K562 (cell line): ENCODE measurements at regions not wholly inside any gene's neighbourhood (a gene's known extent, or its start where the extent isn't known, plus 50 kb on each side); places are given as distances from the start of the nearest gene placed in this dataset.

ENCODE experiments used
- ATAC-seq: fragments of 200-7000 bp; cut with Tn5 transposase; 3 replicates; pipeline ENCODE4 v1.9.1; 2020; ENCODE audit warnings: moderate library complexity
- BruUV-seq: library from RNA; stranded (reverse); fragments of 400-500 nt; replicated peaks from 2 replicates; lab custom pipeline; 2021; lab: Mats Ljungman, UMichigan
- CTCF ChIA-PET: fragments of 300-600 bp; formaldehyde crosslinking; extraction: SDS; loops from one replicate; lab custom pipeline; 2021; ENCODE audit warnings: low intra/inter-chr PET ratio; lab: Yijun Ruan, JAX
- POLR2A ChIA-PET: fragments of 300-600, 350-650 bp; sonication (Branson Sonifier 250); formaldehyde crosslinking; extraction: SDS; loops from one replicate; lab custom pipeline; 2021; ENCODE audit warnings: antibody characterized with exemption, inconsistent platforms; lab: Yijun Ruan, JAX
- DNase-seq, 4 experiments: peaks; one replicate each; pipeline versions ENCODE4 v3.0.0 to v3.0.0-alpha.2; 2011 to 2018; ENCODE audit warnings: low spot score in 3 of 4, mixed read lengths in 3 of 4; ENCODE audit errors: extremely low read depth in 1 of 4
- FAIRE-seq: peaks from 2 replicates; lab custom pipeline; 2011; peaks lifted over from hg19 to GRCh38; lab: Jason Lieb, UNC
- H2AFZ ChIP-seq: 2 replicates; pipeline ENCODE4 v1.6.0; 2011; ENCODE audit warnings: low read depth, low read length, control low read depth, inconsistent platforms
- H3K27ac ChIP-seq: fragments of 200-600 bp; 3 replicates; pipeline ENCODE4 v1.8.0; 2011; ENCODE audit warnings: low read depth, mild to moderate bottlenecking, control low read depth, inconsistent platforms, low read length, moderate library complexity, mixed read lengths; ENCODE audit errors: extremely low read depth
- H3K27me3 ChIP-seq, 2 experiments: fragments of 300-600 bp in 1 of 2; 2 replicates in 1 of 2; 3 replicates in 1 of 2; pipeline versions ENCODE4 v1.6.0 to v1.8.0; 2011; ENCODE audit warnings: inconsistent platforms in 2 of 2, low read length in 2 of 2, mild to moderate bottlenecking in 1 of 2, mixed read lengths in 1 of 2, moderate library complexity in 1 of 2; ENCODE audit not compliant: control insufficient read depth in 2 of 2, insufficient read depth in 2 of 2
- H3K36me3 ChIP-seq: fragments of 300-600 bp; 3 replicates; pipeline ENCODE4 v1.8.0; 2011; ENCODE audit warnings: mild to moderate bottlenecking, low read length, inconsistent platforms; ENCODE audit not compliant: control insufficient read depth, insufficient read depth
- H3K4me1 ChIP-seq, 2 experiments: fragments of 200-600 bp in 1 of 2; replicated peaks in 1 of 2; 2 replicates in 1 of 2; 3 replicates in 1 of 2; pipeline versions ENCODE4 v1.5.1 to v1.8.0; 2011; ENCODE audit warnings: inconsistent platforms in 2 of 2, low read length in 2 of 2, mild to moderate bottlenecking in 1 of 2, mixed read lengths in 1 of 2, moderate library complexity in 1 of 2; ENCODE audit not compliant: control insufficient read depth in 2 of 2, insufficient read depth in 2 of 2
- H3K4me2 ChIP-seq: 2 replicates; pipeline ENCODE4 v1.6.1; 2011; ENCODE audit warnings: low read length, control low read depth, inconsistent platforms, mixed read lengths; ENCODE audit not compliant: insufficient read depth
- H3K4me3 ChIP-seq: fragments of 200-600 bp; sonication (generic), shearing (Covaris generic); 2 replicates; pipeline ENCODE4 v1.5.1; 2016; ENCODE audit warnings: control low read depth, inconsistent platforms
- H3K79me2 ChIP-seq: fragments of 200-600 bp; 3 replicates; pipeline ENCODE4 v1.8.0; 2011; ENCODE audit warnings: low read length, inconsistent platforms; ENCODE audit not compliant: control insufficient read depth, insufficient read depth
- H3K9ac ChIP-seq, 2 experiments: 2 replicates each; pipeline versions ENCODE4 v1.6.0 to v1.6.1; 2011; ENCODE audit warnings: low read depth in 2 of 2, low read length in 2 of 2, control low read depth in 1 of 2, inconsistent platforms in 1 of 2, mild to moderate bottlenecking in 1 of 2, mixed read lengths in 1 of 2; ENCODE audit not compliant: insufficient read depth in 1 of 2
- H3K9me1 ChIP-seq: one replicate; pipeline ENCODE4 v1.6.0; 2011; ENCODE audit warnings: inconsistent platforms, mild to moderate bottlenecking, low read length, moderate library complexity; ENCODE audit not compliant: control insufficient read depth, insufficient read depth
- H3K9me3 ChIP-seq: replicated peaks from 2 replicates; pipeline ENCODE4 v1.5.1; 2011; ENCODE audit warnings: low read depth, low read length, inconsistent platforms; ENCODE audit not compliant: control insufficient read depth, insufficient read depth
- H4K20me1 ChIP-seq: replicated peaks from 2 replicates; pipeline ENCODE4 v1.6.1; 2011; ENCODE audit warnings: low read length, inconsistent platforms, mixed read lengths; ENCODE audit not compliant: control insufficient read depth, insufficient read depth
- CBFA2T3 ChIP-seq: fragments of 450-650 bp; IDR thresholded peaks from 2 replicates; pipeline ENCODE4 v1.6.1; 2017
- HCFC1 ChIP-seq: IDR thresholded peaks from 2 replicates; pipeline ENCODE4 v1.6.1; 2012; ENCODE audit warnings: low read depth, low read length, improper control_type of control experiment
- ILK ChIP-seq: fragments of 450-650 bp; IDR thresholded peaks from 2 replicates; pipeline ENCODE4 v1.6.1; 2016; ENCODE audit warnings: missing genetic modification characterization, low read depth, mild to moderate bottlenecking, missing compliant biosample characterization, moderate library complexity, borderline replicate concordance
- MAFG ChIP-seq: fragments of 450-650 bp; conservative IDR thresholded peaks from 2 replicates; pipeline ENCODE4 v1.6.1; 2016; ENCODE audit warnings: missing genetic modification characterization, missing compliant biosample characterization
- NR2F6 ChIP-seq: fragments of 450-650 bp; formaldehyde crosslinking; IDR thresholded peaks from 2 replicates; pipeline ENCODE4 v1.4.0; 2020; ENCODE audit warnings: mild to moderate bottlenecking
- NRF1 ChIP-seq, 2 experiments: fragments of 450-650 bp; IDR thresholded peaks in 1 of 2; conservative IDR thresholded peaks in 1 of 2; 2 replicates each; pipeline ENCODE4 v1.6.1; 2014; ENCODE audit warnings: mild to moderate bottlenecking in 2 of 2
- OTX1 ChIP-seq: fragments of 450-650 bp; formaldehyde crosslinking; IDR thresholded peaks from 2 replicates; pipeline ENCODE4 v1.4.0; 2022; ENCODE audit warnings: mild to moderate bottlenecking
- RBFOX2 ChIP-seq: fragments of 200-400 bp; formaldehyde crosslinking; IDR thresholded peaks from 2 replicates; pipeline ENCODE4 v1.6.1; 2017; ENCODE audit warnings: low read depth, mild to moderate bottlenecking, low read length, moderate library complexity
- SRSF7 ChIP-seq: fragments of 200-400 bp; formaldehyde crosslinking; optimal IDR thresholded peaks from 2 replicates; pipeline ENCODE3; 2017; ENCODE audit warnings: mild to moderate bottlenecking, low read depth, low read length
- ZKSCAN3 ChIP-seq: fragments of 250-450 bp; sonication (Bioruptor Pico); IDR thresholded peaks from 2 replicates; pipeline ENCODE4 v1.4.0; 2020
- ZNF311 ChIP-seq: fragments of 250-450 bp; sonication (Bioruptor Pico); IDR thresholded peaks from 2 replicates; pipeline ENCODE4 v1.4.0; 2020; ENCODE audit warnings: mild to moderate bottlenecking, moderate library complexity
- ZNF77 ChIP-seq: fragments of 250-450 bp; sonication (Bioruptor Pico); IDR thresholded peaks from 2 replicates; pipeline ENCODE4 v1.5.0; 2020
- ZSCAN32 ChIP-seq: fragments of 450-650 bp; formaldehyde crosslinking; IDR thresholded peaks from 2 replicates; pipeline ENCODE4 v1.4.0; 2020; ENCODE audit warnings: mild to moderate bottlenecking, moderate library complexity
- WGBS: fragments of 100-300 bp; shearing (Covaris generic); methylation state at CpG from one replicate; pipeline ENCODE4 v1.1.6; 2016; ENCODE audit warnings: low coverage, mixed read lengths; ENCODE audit not compliant: insufficient coverage; ENCODE audit errors: missing lambda C conversion rate; 5-methylcytosine and 5-hydroxymethylcytosine counted together
- in situ Hi-C: fragments of 300-500 bp; cut with MboI; formaldehyde crosslinking; loops from 4 replicates; pipeline ENCODE4 v1.15.0; 2018; ENCODE audit warnings: inconsistent platforms, mixed read lengths
- intact Hi-C: fragments of 100-400 bp; cut with micrococcal nuclease; formaldehyde crosslinking; loops from 2 replicates; pipeline ENCODE4 v1.14.2; 2022
- TF ChIP-seq, protein P1 (sequence below): fragments of 450-650 bp; conservative IDR thresholded peaks from 2 replicates; pipeline ENCODE4 v1.6.1; 2016; ENCODE audit warnings: missing genetic modification characterization, low read depth, mild to moderate bottlenecking, control low read depth, missing compliant biosample characterization
- TF ChIP-seq, protein P2 (sequence below): sonication (generic); formaldehyde crosslinking; IDR thresholded peaks from 2 replicates; pipeline ENCODE4 v1.8.1; 2022; ENCODE audit warnings: missing genetic modification reagents

DNA sequence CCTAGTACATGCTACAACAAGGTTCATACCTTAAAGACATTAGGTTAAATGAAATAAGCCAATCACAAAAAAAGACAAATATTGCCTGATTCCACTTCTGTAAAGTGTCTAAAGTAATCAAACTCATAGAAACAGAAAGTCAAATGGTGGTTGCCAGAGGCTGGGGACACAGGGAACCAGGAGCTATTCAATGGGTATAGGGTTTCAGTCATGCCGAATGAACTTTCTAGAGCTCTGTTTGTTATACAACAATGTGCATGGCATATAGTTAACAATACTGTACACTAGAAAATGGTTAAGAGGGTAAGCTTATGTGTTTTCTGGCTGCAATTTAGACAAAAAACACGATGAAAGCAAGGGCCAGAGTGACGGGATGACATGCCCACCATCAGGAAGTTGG is 70.8 kb upstream of the EGFLAM start:
- POLR2A ChIA-PET: no interaction called here
- BruUV-seq: no TSS peak
- WGBS: 0% methylated on average over 3 of the region's 3 CpGs
- CTCF ChIA-PET: no interaction called here
- H3K27ac ChIP-seq: no peak overlapping the region
- no peaks in the 10 kb centered on the region for H3K9me3 ChIP-seq
- FAIRE-seq (no peak), ATAC-seq (no peak), DNase-seq (no peak)
- no peak overlapping the region for H2AFZ ChIP-seq
- in situ Hi-C loops: loop anchor here (25.0 kb wide), 1 partner anchor 1450 kb away; no protein-coding TSS in a partner anchor
- H4K20me1 ChIP-seq: no peaks in the 10 kb centered on the region
- no peaks in the 10 kb centered on the region for H3K79me2 ChIP-seq
- H3K4me2 ChIP-seq: no peak overlapping the region
- no peak overlapping the region for H3K9ac ChIP-seq
- peaks cover 17 to 38% of the 10 kb centered on the region in 2 experiments for H3K27me3 ChIP-seq
- no peak for TF ChIP-seq RBFOX2
- H3K36me3 ChIP-seq: no peaks in the 10 kb centered on the region
- H3K4me3 ChIP-seq: no peak overlapping the region
- H3K9me1 ChIP-seq: no peaks in the 10 kb centered on the region
- intact Hi-C loops: loop anchor here (2.0 kb wide), 1 partner anchor 161 kb away; no protein-coding TSS in a partner anchor
- 0 out of 5 replicates have a peak, but pooled peaks cover 0 to 2% of the 10 kb centered on the region in 2 experiments for H3K4me1 ChIP-seq

DNA sequence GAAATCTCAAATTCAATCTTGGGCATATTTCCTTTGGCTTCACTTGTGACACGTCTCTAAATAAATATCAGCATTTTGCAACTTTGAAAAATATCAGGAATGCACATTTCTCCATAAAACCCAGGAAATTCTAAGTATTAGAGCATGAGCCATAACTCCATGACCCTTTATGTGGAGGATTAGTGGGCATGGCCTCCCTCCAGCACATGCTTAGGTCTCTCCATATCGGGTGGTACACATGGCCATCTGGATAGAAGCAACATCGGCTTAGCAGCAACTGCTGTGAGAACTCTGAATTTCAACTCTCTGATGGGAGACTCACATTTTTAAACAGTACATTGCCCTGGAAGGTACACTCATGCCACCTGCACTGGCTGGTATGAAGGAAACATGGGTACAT is 73.7 kb upstream of the EGFLAM start:
- ChIA-PET CTCF (no interaction called here), POLR2A (interaction anchor here (0.7 kb wide), 1 partner anchor 739 kb away, joined by 3 read pairs; no protein-coding TSS in a partner anchor)
- Histone ChIP-seq H3K79me2 (no peaks in the 10 kb centered on the region), H3K9me3 (no peaks in the 10 kb centered on the region), H3K9ac (no peak overlapping the region), H2AFZ (no peak overlapping the region), H3K4me3 (no peak overlapping the region), H3K27me3 (peaks cover 5 to 12% of the 10 kb centered on the region in 2 experiments; a peak in 3 of 5 replicates), H3K9me1 (no peaks in the 10 kb centered on the region), H3K4me2 (no peak overlapping the region), H3K36me3 (no peaks in the 10 kb centered on the region), H3K4me1 (0 out of 5 replicates have a peak, but pooled peaks cover 0 to 2% of the 10 kb centered on the region in 2 experiments), H3K27ac (no peak overlapping the region), H4K20me1 (no peaks in the 10 kb centered on the region)
- no peak for FAIRE-seq
- intact Hi-C loops (no loop called here), in situ Hi-C loops (loop anchor here (25.0 kb wide), 1 partner anchor 1447 kb away; no protein-coding TSS in a partner anchor)
- no peak for ATAC-seq
- DNase-seq: no peak
- 0% methylated on average over 3 of the region's 3 CpGs for WGBS
- no TSS peak for BruUV-seq
- TF ChIP-seq ZNF311: no peak
- TF ChIP-seq ZKSCAN3 (CRISPR knock-in tag): no peak
- no peak for TF ChIP-seq ZSCAN32 (CRISPR knock-in tag)
- no peak for TF ChIP-seq NRF1 (conservative IDR thresholded peaks at IDR 0.05 in 1 of 2, IDR thresholded peaks at IDR 0.05 in 1 of 2)
- TF ChIP-seq HCFC1: no peak
- TF ChIP-seq MAFG (tag): no peak
- no peak for TF ChIP-seq ZNF77
- no peak for TF ChIP-seq ILK (tag)
- TF ChIP-seq NR2F6 (CRISPR knock-in tag): no peak
- no peak for TF ChIP-seq SRSF7
- no peak for TF ChIP-seq OTX1 (CRISPR knock-in tag)
- TF ChIP-seq, protein P1, sequence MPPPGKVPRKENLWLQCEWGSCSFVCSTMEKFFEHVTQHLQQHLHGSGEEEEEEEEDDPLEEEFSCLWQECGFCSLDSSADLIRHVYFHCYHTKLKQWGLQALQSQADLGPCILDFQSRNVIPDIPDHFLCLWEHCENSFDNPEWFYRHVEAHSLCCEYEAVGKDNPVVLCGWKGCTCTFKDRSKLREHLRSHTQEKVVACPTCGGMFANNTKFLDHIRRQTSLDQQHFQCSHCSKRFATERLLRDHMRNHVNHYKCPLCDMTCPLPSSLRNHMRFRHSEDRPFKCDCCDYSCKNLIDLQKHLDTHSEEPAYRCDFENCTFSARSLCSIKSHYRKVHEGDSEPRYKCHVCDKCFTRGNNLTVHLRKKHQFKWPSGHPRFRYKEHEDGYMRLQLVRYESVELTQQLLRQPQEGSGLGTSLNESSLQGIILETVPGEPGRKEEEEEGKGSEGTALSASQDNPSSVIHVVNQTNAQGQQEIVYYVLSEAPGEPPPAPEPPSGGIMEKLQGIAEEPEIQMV (tag): no peak
- TF ChIP-seq, protein P2, sequence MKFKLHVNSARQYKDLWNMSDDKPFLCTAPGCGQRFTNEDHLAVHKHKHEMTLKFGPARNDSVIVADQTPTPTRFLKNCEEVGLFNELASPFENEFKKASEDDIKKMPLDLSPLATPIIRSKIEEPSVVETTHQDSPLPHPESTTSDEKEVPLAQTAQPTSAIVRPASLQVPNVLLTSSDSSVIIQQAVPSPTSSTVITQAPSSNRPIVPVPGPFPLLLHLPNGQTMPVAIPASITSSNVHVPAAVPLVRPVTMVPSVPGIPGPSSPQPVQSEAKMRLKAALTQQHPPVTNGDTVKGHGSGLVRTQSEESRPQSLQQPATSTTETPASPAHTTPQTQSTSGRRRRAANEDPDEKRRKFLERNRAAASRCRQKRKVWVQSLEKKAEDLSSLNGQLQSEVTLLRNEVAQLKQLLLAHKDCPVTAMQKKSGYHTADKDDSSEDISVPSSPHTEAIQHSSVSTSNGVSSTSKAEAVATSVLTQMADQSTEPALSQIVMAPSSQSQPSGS (CRISPR knock-in tag): no peak
- TF ChIP-seq CBFA2T3: no peak
